Ectodermal cell (in vitro differentiated cells): ENCODE measurements at regions not wholly inside any gene's neighbourhood (a gene's known extent, or its start where the extent isn't known, plus 50 kb on each side); places are given as distances from the start of the nearest gene placed in this dataset.

Source experiments
- H3K27ac ChIP-seq: 2 replicates; pipeline ENCODE4 v1.7.0; 2013; ENCODE audit warnings: mild to moderate bottlenecking, low read depth, low read length; ENCODE audit not compliant: insufficient read depth, poor library complexity, severe bottlenecking
- H3K27me3 ChIP-seq: 2 replicates; pipeline ENCODE4 v1.7.0; 2013; ENCODE audit warnings: mild to moderate bottlenecking, low read length; ENCODE audit not compliant: insufficient read depth, control insufficient read depth, poor library complexity, severe bottlenecking
- H3K36me3 ChIP-seq: one replicate; pipeline ENCODE4 v1.7.0; 2013; ENCODE audit warnings: low read length; ENCODE audit not compliant: control insufficient read depth, insufficient read depth
- H3K4me1 ChIP-seq: one replicate; pipeline ENCODE4 v1.7.0; 2013; ENCODE audit warnings: low read length; ENCODE audit not compliant: control insufficient read depth, insufficient read depth
- H3K4me3 ChIP-seq: 2 replicates; pipeline ENCODE4 v1.7.0; 2013; ENCODE audit warnings: low read depth, low read length, control low read depth; ENCODE audit not compliant: insufficient read depth
- H3K9me3 ChIP-seq: 2 replicates; pipeline ENCODE4 v1.7.0; 2013; ENCODE audit warnings: mild to moderate bottlenecking, low read length, moderate library complexity; ENCODE audit not compliant: control insufficient read depth
- WGBS, 2 experiments: methylation state at CpG; one replicate each; pipeline ENCODE4 v1.1.7; 2013; ENCODE audit warnings: missing lambda C conversion rate in 2 of 2; 5-methylcytosine and 5-hydroxymethylcytosine counted together

DNA sequence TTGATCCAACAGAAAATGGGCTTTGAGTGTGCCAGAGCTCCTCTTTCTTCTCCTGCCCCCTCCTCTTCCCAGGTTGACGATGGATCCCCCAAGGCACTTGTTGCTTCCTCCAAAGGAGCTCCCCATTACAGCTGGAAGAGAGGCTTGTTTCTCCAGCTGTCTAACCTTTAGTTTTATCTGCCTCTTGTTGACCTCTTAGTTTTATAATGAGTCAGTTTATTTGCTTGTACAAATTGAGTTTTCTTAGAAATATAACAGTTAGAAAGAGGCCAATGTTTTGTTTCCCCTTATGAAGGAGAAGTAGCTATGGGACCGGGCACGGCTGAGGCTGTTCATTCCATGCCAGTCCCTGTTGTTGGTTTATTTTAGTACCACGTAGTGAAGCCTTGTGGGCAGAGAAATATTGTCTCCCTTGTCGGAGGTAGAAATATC lies 158.2 kb downstream of the SPRY1 start:
- WGBS, 2 experiments: 84 to 89% methylated on average over 5 of the region's 5 CpGs
- Histone ChIP-seq H3K4me3 (no peak overlapping the region), H3K27ac (no peak overlapping the region)

GRCh38 chr4:123555233-123555806 lies 158.7 kb downstream of the SPRY1 start:
- 63 to 65% methylated on average over 9 of the region's 9 CpGs for WGBS, 2 experiments
- H3K27me3 ChIP-seq: no peaks in the 10 kb centered on the region
- H3K4me1 ChIP-seq: peaks cover 6% of the 10 kb centered on the region
- no peak overlapping the region for H3K4me3 ChIP-seq
- no peaks in the 10 kb centered on the region for H3K9me3 ChIP-seq
- H3K36me3 ChIP-seq: no peaks in the 10 kb centered on the region
- H3K27ac ChIP-seq: no peak overlapping the region

More for the DNA sequence above, 158.2 kb downstream of the SPRY1 start:
- H3K9me3 ChIP-seq: no peaks in the 10 kb centered on the region
- peaks cover 6% of the 10 kb centered on the region for H3K4me1 ChIP-seq
- H3K36me3 ChIP-seq: no peaks in the 10 kb centered on the region
- no peaks in the 10 kb centered on the region for H3K27me3 ChIP-seq

DNA sequence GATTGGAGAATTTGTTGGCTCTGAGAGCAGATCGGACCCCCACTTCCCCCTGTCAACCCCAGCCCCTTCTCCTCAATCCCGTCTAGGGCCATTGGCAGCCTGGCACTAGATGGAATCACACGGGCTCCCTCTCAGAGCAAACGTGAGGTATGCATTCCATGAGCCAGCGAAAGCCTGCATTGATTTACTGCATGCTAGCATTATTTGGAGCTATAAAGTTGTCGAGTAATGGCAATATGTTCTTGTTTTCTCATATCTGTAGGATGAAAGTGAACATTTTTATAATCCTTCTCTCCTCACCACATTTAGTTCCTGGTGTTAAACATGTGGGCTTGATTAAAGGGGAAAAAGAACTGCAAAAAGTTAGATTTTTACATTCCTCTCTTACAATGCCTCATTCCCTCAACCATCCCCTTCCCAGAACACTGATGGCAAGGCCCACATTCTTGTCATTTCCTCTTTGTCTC lies 159.2 kb downstream of the SPRY1 start:
- 72 to 80% methylated on average over 5 of the region's 6 CpGs for WGBS, 2 experiments
- Histone ChIP-seq H3K4me3 (no peak overlapping the region), H3K27me3 (no peaks in the 10 kb centered on the region), H3K36me3 (no peaks in the 10 kb centered on the region), H3K4me1 (peaks cover 6% of the 10 kb centered on the region), H3K9me3 (no peaks in the 10 kb centered on the region), H3K27ac (no peak overlapping the region)

GRCh38 chr4:123556526-123556925 lies 159.9 kb downstream of the SPRY1 start:
- WGBS, 2 experiments: 92 to 96% methylated on average over 3 to 4 of the region's 4 CpGs

GRCh38 chr4:123557857-123558536 lies 161.4 kb downstream of the SPRY1 start:
- Histone ChIP-seq H3K4me1 (peaks cover 6% of the 10 kb centered on the region), H3K27ac (no peak overlapping the region), H3K4me3 (no peak overlapping the region), H3K36me3 (no peaks in the 10 kb centered on the region), H3K9me3 (no peaks in the 10 kb centered on the region), H3K27me3 (no peaks in the 10 kb centered on the region)
- WGBS, 2 experiments: 69 to 88% methylated on average over 3 to 4 of the region's 4 CpGs

More at GRCh38 chr4:123556526-123556925, 159.9 kb downstream of the SPRY1 start:
- Histone ChIP-seq H3K9me3 (no peaks in the 10 kb centered on the region), H3K36me3 (no peaks in the 10 kb centered on the region), H3K4me3 (no peak overlapping the region), H3K27me3 (no peaks in the 10 kb centered on the region), H3K27ac (no peak overlapping the region), H3K4me1 (peaks cover 6% of the 10 kb centered on the region)

DNA sequence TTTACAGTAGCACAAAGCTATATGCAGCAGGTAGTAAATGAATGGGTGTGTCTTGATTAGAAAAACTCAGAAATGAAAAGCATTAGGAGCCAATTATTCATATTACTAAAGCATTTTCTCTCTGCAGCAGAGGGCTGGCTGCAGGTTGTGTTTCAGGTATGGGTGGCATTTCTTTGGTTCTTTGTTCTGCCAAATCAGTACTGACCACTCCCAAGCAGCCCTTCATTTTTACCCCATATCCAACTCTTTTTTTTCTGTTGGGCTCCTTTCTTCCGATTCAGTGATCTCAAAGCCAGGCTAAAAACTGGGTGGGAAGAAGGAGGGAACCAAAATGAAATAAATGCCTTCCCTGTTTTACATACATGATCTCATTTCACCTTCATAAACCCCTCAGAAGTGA lies 162.3 kb downstream of the SPRY1 start:
- Histone ChIP-seq H3K4me1 (peaks cover 3% of the 10 kb centered on the region), H3K27ac (no peak overlapping the region), H3K36me3 (no peaks in the 10 kb centered on the region), H3K4me3 (no peak overlapping the region), H3K9me3 (no peaks in the 10 kb centered on the region), H3K27me3 (no peaks in the 10 kb centered on the region)
- WGBS, 2 experiments: 89 to 100% methylated on average over 1 of the region's 1 CpG

- 78% methylated on average over 5 of the region's 7 CpGs for WGBS, 2 experiments
- Histone ChIP-seq H3K36me3 (no peaks in the 10 kb centered on the region), H3K4me3 (no peak overlapping the region), H3K4me1 (no peaks in the 10 kb centered on the region), H3K27ac (no peak overlapping the region), H3K9me3 (no peaks in the 10 kb centered on the region), H3K27me3 (no peaks in the 10 kb centered on the region)
These were observed 163.6 kb downstream of the SPRY1 start for GRCh38 chr4:123559955-123560871.

DNA sequence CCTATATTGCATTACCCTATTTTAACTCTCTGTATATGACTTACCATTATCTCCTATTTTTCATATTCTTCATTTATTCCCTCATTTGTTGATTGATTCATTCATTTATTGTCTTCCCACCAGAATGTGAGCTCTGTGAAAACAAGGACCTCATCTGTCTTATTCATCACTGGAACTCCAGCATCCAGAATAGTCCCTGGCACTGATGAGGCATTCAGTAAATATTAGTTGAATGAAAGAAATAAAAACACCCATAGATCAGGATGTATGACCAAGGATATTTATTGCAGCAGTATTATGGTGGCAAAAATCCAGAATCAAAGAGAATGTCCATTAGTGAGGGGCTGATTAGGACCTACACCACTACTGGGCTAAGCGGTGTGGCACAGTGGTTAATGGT lies 164.9 kb downstream of the SPRY1 start:
- Histone ChIP-seq H3K36me3 (no peaks in the 10 kb centered on the region), H3K27ac (no peak overlapping the region), H3K9me3 (no peaks in the 10 kb centered on the region), H3K4me1 (no peaks in the 10 kb centered on the region), H3K4me3 (no peak overlapping the region), H3K27me3 (no peaks in the 10 kb centered on the region)
- 0% methylated on average over 1 of the region's 1 CpG for WGBS, 2 experiments

DNA sequence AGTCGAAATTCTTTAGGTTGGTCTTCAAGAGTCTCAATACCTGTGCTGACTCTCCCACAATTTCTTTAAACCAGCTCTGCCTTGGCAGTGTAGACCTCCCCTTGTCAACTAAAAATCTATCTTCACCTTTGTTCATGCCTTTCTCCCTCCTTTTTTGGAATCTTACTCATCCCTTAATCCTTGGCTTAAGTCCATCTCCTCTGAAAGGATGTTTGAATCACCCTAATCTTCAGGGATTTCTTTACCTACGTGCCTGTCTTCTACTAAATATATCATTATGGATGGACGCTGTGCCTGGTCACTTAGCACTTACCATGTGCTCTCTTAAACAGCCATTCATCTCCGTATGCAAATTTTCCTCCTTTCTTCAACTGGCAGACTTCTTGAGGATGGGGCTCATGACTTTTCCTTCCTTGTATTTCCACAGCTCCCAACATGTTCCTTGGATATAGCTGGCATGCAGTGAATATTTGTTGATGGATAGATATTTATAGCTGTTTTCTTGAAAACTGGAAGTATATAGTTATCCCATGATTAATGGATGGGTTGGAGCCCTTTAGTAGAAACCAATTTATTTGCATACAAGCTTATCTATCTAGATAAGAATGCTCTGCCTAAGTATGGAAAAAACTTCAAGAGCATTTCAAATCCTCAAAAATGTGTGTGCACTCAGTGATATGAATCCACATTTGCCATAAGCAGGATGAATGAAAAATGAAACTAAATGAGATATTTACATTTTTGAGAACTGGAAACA lies 166.6 kb downstream of the SPRY1 start:
- no peaks in the 10 kb centered on the region for H3K27me3 ChIP-seq
- H3K4me1 ChIP-seq: no peaks in the 10 kb centered on the region
- H3K36me3 ChIP-seq: no peaks in the 10 kb centered on the region
- no peak overlapping the region for H3K27ac ChIP-seq
- no peaks in the 10 kb centered on the region for H3K9me3 ChIP-seq
- WGBS, 2 experiments: 84 to 90% methylated on average over 4 of the region's 4 CpGs
- no peak overlapping the region for H3K4me3 ChIP-seq
